ELF-1 (cell line): ENCODE measurements at regions not wholly inside any gene's neighbourhood (a gene's known extent, or its start where the extent isn't known, plus 50 kb on each side); places are given as distances from the start of the nearest gene placed in this dataset.

Experiments
- DNase-seq: peaks from one replicate; pipeline ENCODE4 v3.0.0-alpha.2; 2016; ENCODE audit warnings: low read depth, low spot score

DNA sequence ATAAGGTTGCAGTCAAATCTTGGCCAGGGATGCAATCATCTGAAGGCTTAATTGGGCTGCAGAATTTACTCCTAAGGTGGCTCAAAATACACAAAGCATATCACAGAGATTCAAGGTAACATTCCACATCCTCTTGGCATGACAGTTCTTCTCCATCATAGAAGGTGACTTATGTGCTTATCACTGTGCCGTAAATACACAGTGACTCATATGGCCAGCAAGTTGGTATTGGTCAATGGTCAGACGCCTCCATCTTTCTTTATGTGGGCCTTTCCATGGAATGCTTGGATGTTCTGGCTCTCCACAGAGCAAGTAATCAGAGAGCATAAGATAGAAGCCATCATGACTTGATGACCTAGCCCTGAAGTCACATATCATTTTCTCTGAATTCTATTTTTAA, 168.8 kb upstream of the ST8SIA2 start:
- no peak for DNase-seq

GRCh38 chr15:92226020-92226612, 167.6 kb upstream of the ST8SIA2 start:
- peak; percentile 54 for DNase-seq

DNA sequence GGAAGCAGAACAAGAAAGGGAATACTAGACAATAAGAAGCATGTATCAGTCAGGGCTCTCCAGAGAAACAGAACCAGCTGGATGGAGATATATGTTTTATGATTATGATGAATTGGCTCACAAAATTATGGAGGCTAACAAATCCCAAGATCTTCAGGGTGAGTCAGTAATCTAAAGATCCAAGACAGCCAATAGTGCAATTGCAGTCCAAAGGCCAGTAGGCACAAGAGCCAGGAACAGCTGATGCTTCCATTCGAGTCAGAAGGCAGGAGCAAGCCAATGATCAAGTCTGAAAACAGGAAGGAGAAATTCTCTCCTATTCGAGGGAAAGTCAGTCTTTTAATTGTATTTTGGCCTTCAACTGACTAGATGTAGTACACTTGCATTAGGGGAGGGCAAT, 164.9 kb upstream of the ST8SIA2 start:
- no peak for DNase-seq

GRCh38 chr15:92231461-92231860, 162.2 kb upstream of the ST8SIA2 start:
- DNase-seq, result no peak

- DNase-seq, result no peak
These were observed 161.4 kb upstream of the ST8SIA2 start for GRCh38 chr15:92232317-92232716.

GRCh38 chr15:92232876-92233275, 160.8 kb upstream of the ST8SIA2 start:
- DNase-seq, result no peak

DNA sequence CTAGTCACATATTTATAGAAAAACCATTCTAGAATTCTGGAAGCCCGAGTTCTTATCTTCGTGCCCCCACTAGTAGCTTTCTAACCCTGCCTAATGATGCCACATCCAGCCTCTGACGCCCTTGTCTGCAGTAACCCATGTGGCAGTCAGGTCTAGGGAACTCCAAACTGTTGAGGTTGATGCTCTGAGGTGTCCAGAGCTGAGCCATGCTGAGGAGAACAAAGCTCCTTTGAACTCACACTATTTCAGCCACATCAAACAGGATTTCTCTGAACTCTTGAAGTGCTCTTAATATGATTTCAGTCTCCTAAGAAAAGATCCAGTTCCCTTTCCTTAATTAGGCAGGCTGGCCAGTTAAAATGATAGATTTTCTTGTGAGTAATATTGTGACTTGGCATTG, 150.5 kb upstream of the ST8SIA2 start:
- DNase-seq, result no peak

- DNase-seq, result no peak
These were observed 149.0 kb upstream of the ST8SIA2 start for GRCh38 chr15:92244703-92245102.

DNA sequence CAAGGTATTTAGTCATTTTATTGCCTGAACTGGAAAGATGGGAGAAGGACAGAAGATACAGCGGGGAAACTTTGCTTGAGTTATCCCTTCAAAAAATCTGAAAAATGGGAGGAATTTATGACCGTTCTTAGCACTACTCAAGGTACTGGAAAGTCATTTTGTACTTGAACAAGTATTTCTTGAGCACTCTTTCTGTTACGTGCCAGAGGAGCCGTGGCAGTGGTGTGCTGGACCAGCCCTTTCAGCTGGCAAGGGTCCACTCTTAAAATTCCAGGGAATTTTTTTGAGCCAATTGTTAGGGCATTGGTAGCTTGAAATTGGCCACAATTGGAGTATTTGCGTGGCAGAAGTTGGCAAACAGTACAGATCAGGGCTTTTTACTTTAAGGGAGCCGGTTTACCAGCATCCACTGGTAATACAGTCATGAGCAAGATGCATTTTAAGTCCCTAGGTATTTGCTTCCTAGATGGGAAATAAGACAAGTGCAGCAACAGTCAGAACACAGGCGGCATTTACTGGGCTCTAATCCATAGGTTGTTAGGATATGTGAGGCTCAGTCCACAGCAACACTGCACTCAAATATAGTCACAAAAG, 145.9 kb upstream of the ST8SIA2 start:
- DNase-seq, result no peak

DNA sequence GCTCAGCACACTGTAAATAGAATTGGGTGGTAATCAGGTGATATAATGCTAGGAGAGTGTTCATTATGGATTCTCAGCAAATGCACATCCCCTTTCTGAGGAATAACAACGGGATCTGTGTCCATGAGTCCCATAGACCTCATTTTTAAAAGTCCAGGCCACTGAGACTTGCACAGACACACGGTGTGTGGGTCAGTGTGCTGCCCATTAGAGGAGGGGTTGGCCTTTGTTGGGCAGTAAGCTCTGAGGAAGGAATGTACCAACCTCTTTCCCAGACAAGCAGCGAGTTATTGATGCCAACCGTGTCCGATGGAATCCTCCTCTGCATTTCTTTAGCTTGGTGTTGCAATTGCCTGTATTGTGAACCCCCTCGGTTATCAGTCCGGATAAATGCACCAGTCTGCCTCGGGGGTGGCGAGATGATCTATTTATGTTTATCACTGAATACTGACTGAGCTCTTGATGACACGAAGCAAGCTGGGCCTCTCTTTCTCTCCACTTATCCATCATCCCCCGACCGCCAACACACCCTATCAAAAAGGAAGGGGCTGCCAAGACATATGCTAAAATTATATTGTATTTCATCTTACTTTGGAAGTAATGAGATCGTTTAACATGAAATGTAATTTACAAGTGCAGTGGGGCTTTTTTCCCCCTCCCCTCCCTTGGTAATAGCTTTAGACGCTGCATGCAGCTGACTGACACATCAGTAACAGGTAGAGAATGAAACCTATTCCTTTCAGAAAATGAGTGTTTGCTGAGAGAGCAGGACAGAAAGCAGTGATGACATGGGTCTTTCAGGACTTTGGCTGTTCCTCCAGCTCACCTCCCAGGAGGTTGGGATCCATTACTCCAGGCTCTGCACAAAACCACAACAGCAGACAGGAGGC, 126.6 kb upstream of the ST8SIA2 start:
- no peak for DNase-seq

DNA sequence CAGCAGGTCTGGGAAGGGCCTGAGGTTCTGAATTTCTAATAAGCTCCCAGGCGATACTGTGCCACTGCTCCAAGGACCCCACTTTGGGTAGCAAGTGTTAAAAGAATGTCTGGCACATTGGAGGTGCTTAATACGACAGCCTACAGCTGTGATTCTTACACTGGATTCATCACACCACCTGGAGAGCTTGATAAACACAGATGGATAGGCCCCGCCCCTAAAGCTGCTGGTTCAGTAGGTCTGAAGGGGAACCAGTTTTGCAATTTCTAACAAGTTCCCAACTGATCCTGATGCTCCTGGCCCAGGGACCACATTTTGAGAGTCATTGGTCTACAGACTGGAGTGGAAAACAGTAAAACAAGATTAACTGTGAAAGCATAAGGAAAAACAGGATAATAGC, 124.8 kb upstream of the ST8SIA2 start:
- peak; percentile 8 for DNase-seq

GRCh38 chr15:92271179-92271578, 122.5 kb upstream of the ST8SIA2 start:
- no peak for DNase-seq

- peak; percentile 10 for DNase-seq
These were observed 121.6 kb upstream of the ST8SIA2 start for GRCh38 chr15:92272106-92272505.

GRCh38 chr15:92273286-92273685, 120.4 kb upstream of the ST8SIA2 start:
- DNase-seq, result no peak

DNA sequence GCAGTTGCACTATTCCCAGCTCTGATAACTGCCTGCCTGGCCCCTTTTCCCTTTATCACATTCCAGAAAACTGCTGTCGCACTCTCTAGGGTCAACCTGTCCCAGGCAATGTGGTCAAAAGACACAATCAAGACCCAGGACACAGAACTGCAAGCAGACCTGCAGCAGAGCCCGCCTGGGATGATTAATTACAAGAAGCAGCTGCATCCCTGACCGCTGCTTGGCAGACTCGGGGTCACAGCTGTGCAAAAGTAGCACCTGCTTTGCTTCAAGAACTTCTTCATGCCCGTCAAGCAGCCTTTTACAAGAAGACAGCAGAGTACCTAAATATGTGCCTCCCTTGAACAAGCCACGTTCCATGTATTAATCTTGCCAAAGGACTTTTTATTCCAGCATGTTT, 120.0 kb upstream of the ST8SIA2 start:
- DNase-seq, result no peak

DNA sequence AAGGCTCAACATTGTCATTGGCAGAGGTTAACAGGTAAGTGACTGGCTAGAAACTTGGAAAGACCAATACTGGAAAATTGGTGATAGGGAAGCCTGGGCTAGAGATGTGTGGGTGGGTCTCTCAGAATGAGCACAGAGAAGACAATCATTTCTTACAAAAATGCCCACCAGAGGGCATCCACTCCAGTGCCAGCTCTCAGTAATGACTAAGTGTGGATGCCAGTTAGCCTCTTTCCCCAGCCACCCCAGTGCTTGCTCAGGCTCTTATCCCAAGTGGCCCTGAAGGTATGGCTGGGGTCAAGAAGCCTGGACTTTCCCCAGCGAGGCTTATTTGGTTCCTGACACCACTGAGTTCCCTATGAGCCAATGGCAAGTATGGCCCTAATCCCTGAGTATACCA, 115.9 kb upstream of the ST8SIA2 start:
- peak; percentile 20 for DNase-seq

DNA sequence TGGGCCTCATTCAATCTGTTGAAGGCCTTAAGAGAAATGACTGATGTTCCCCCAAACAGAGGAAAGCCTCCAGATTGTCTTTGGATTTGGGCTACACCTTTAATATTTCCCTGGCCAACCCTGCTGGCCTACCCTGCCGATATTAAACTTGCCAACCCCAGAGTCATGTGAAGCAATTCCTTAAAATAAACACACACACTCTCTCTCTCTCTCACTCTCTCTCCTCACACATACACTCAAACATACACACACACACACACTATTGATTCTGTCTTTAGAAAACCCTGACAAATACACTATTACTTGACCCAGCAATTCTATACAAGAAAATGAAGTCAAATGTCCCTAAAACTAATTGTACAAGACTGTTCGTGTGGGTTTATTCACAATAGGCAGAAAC, 109.9 kb upstream of the ST8SIA2 start:
- DNase-seq, result no peak

DNA sequence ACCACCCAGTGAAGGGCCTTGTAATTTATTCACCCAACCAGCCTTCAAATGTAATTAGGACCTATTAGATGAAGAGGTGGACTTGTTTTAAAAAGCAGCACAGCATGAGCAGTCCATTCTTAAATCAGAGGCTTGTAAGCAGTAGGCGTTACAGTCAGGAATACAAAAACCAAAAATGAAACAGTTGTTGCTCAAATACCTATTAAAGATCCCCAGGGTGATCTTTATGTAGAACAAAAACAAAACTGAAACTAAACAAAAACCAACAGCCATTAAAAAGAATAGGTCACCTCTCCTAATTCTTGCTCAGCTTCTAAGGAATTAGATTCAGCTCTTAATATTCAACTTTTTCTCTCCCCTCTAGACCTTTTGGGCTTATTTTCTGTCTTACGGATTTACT, 104.9 kb upstream of the ST8SIA2 start:
- DNase-seq, result no peak

DNA sequence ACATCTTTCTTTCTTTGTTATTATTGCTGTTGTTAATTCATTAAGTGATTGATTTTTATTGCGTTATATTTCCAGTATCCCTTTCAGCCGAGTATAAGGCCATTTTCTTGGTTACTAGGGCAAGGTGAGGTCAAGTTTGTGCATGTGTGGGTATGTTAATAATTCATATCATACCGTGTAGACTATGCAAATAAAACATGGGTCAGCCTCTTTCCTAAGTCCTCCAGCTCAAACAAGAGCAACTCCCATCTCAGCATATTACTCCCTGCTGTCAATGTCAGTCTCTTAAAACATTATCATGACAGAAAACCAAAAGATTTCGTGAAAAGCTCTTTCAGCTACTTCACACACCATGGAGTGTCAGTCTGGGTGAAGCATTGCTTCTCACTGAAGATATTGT, 103.9 kb upstream of the ST8SIA2 start:
- DNase-seq, result no peak

DNA sequence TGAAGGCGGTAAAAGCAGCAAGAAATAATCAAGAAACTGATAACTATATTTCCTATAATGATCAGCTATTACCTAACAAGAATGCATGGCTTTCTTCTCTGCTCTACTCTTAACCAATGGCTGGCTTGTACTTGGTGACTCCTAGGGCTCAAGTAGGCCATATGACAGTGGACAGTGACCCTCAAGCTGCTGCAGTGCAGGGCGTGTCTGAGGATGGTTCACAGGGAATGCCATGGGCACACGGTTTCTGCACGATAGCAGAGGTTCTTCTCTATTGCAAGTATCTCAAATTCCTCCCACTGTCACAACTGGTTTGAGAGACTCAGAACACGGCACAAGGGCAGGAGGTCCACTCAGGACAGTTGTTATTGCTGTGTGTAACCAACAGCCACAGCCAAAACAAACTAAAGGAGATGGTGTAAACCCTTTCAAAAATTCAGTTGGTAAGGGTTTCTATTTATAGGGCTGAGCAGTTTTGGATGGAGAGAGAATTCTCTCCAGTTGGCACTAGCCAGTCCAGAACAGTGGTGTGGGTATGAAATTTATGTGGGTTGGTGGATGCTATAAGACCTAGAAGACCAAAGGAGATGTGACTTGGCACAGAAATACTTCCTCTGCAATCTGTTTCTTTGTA, 103.2 kb upstream of the ST8SIA2 start:
- DNase-seq, result no peak

DNA sequence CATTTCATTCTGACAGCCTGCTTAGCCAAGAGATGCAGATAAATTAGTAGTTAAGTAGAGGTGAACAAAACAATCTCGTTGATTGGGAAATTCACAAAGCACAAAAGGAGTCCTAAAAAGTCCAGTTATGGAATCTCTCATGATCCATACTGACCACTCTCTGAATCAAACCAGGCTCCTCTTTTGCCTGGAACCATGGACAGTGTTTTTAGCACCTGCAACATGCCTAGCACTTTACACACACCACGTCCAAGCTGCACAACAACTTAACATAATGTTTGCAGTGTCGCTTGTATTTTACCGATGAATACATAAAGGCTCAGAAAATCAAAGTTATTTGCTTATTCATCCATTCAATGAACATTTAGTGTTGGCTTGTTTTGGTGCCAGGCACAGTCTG, 101.8 kb upstream of the ST8SIA2 start:
- no peak for DNase-seq

DNA sequence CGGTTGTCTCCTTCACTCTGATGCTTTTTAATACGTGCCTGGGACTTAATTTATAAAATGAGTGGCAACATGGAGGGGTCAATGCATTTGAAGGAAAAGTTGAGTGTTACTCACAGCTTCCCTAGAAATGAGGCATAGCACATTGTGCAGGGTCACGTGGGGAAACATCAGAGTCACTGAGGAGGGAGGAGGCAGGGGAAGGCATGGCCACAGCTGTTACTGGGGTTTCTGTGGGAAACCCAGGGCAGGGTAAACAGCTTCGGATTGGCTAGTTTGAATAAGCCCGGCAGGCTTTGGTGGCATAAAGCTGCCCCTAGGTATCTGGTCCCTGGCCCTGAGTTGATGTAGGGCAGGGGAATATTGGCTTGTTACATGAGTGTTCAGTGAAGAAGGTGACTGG, 98.9 kb upstream of the ST8SIA2 start:
- DNase-seq, result no peak
